ENCODE measurements at regions not wholly inside any gene's neighbourhood (a gene's known extent, or its start where the extent isn't known, plus 50 kb on each side); places are given as distances from the start of the nearest gene placed in this dataset.

GRCh38 chr18:75879196-75879595 lies 451.7 kb upstream of the SMIM21 start:
- Mint-ChIP-seq H3K27ac (no peak overlapping the region), H3K9me3 (peaks cover 31% of the 10 kb centered on the region), H3K4me1 (peaks cover 21% of the 10 kb centered on the region), H3K4me3 (no peak overlapping the region), H3K27me3 (ENCODE audit: low read depth) (no peaks in the 10 kb centered on the region), H3K36me3 (peaks cover 6% of the 10 kb centered on the region)
- no peak for DNase-seq (ENCODE audit: low spot score in 2 of 2, unreplicated experiment in 2 of 2)
- no peak for TF ChIP-seq CTCF (IDR thresholded peaks at IDR 0.05; ENCODE audit: unreplicated experiment)

- no peak for TF ChIP-seq CTCF (IDR thresholded peaks at IDR 0.05; ENCODE audit: unreplicated experiment)
- H3K9me3 Mint-ChIP-seq, result peaks cover 20% of the 10 kb centered on the region
- peaks cover 4% of the 10 kb centered on the region for H3K36me3 Mint-ChIP-seq
- no peaks in the 10 kb centered on the region for H3K27me3 Mint-ChIP-seq (ENCODE audit: low read depth)
- no peak for DNase-seq (ENCODE audit: low spot score in 2 of 2, unreplicated experiment in 2 of 2)
- H3K27ac Mint-ChIP-seq, result no peak overlapping the region
- H3K4me3 Mint-ChIP-seq, result no peak overlapping the region
- peaks cover 25% of the 10 kb centered on the region for H3K4me1 Mint-ChIP-seq
Observed at GRCh38 chr18:75875559-75875958, 448.1 kb upstream of the SMIM21 start.

- TF ChIP-seq CTCF (IDR thresholded peaks at IDR 0.05; ENCODE audit: unreplicated experiment), result no peak
- H3K27me3 Mint-ChIP-seq (ENCODE audit: low read depth), result no peaks in the 10 kb centered on the region
- peaks cover 4% of the 10 kb centered on the region for H3K36me3 Mint-ChIP-seq
- H3K27ac Mint-ChIP-seq, result peak overlapping the region; percentile 69
- H3K4me3 Mint-ChIP-seq, result no peak overlapping the region
- H3K9me3 Mint-ChIP-seq, result peaks cover 20% of the 10 kb centered on the region
- DNase-seq (ENCODE audit: low spot score in 2 of 2, unreplicated experiment in 2 of 2), result no peak
- peaks cover 25% of the 10 kb centered on the region for H3K4me1 Mint-ChIP-seq
Observed at GRCh38 chr18:75874401-75875089, 447.0 kb upstream of the SMIM21 start.

- H3K27ac Mint-ChIP-seq, result no peak overlapping the region
- peaks cover 41% of the 10 kb centered on the region for H3K4me1 Mint-ChIP-seq
- no peaks in the 10 kb centered on the region for H3K27me3 Mint-ChIP-seq (ENCODE audit: low read depth)
- no peak overlapping the region for H3K4me3 Mint-ChIP-seq
- no peak for DNase-seq (ENCODE audit: low spot score in 2 of 2, unreplicated experiment in 2 of 2)
- H3K9me3 Mint-ChIP-seq, result peaks cover 5% of the 10 kb centered on the region
- TF ChIP-seq CTCF (IDR thresholded peaks at IDR 0.05; ENCODE audit: unreplicated experiment), result no peak
- H3K36me3 Mint-ChIP-seq, result no peaks in the 10 kb centered on the region
Observed at GRCh38 chr18:75871596-75871995, 444.1 kb upstream of the SMIM21 start.

GRCh38 chr18:75869162-75869561 lies 441.7 kb upstream of the SMIM21 start:
- Mint-ChIP-seq H3K9me3 (no peaks in the 10 kb centered on the region), H3K27ac (peak overlapping the region; percentile 88), H3K27me3 (ENCODE audit: low read depth) (no peaks in the 10 kb centered on the region), H3K4me1 (peaks cover 32% of the 10 kb centered on the region), H3K4me3 (no peak overlapping the region), H3K36me3 (no peaks in the 10 kb centered on the region)
- no peak for DNase-seq (ENCODE audit: low spot score in 2 of 2, unreplicated experiment in 2 of 2)
- no peak for TF ChIP-seq CTCF (IDR thresholded peaks at IDR 0.05; ENCODE audit: unreplicated experiment)
